Activated CD8-positive, alpha-beta memory T cell treated with anti-CD3 and anti-CD28 coated beads for 48 hours (primary cell): ENCODE measurements at regions not wholly inside any gene's neighbourhood (a gene's known extent, or its start where the extent isn't known, plus 50 kb on each side); places are given as distances from the start of the nearest gene placed in this dataset.
"Not testable (repeated sequence)": the region's sequence is repeated elsewhere in the genome, so short reads cannot be mapped to it uniquely, and the experiment has no call there.

Experiments
- DNase-seq, 3 experiments: peaks; one replicate each; pipeline ENCODE4 v3.0.0-alpha.2; 2020; ENCODE audit warnings: low read depth in 2 of 3, low spot score in 2 of 3

- not testable (repeated sequence) for DNase-seq
Observed at GRCh38 chr9:41771693-41772092, 357.5 kb downstream of the CNTNAP3B start.

- not testable (repeated sequence) for DNase-seq
Observed at GRCh38 chr9:41754822-41755221, 374.4 kb downstream of the CNTNAP3B start.

- not testable (repeated sequence) for DNase-seq
Observed at GRCh38 chr9:41754403-41754802, 374.8 kb downstream of the CNTNAP3B start.

- DNase-seq, result not testable (repeated sequence)
Observed at GRCh38 chr9:41741897-41742296, 387.3 kb downstream of the CNTNAP3B start.

GRCh38 chr9:41741173-41741572, 388.1 kb downstream of the CNTNAP3B start:
- not testable (repeated sequence) for DNase-seq

GRCh38 chr9:41738681-41739080, 390.5 kb downstream of the CNTNAP3B start:
- DNase-seq, result not testable (repeated sequence)

GRCh38 chr9:41699190-41699589, 430.0 kb downstream of the CNTNAP3B start:
- DNase-seq, result not testable (repeated sequence)

GRCh38 chr9:41697080-41697479, 432.1 kb downstream of the CNTNAP3B start:
- not testable (repeated sequence) for DNase-seq

- DNase-seq, result not testable (repeated sequence)
Observed at GRCh38 chr9:41679312-41679711, 449.9 kb downstream of the CNTNAP3B start.

- DNase-seq, result not testable (repeated sequence)
Observed at GRCh38 chr9:41663497-41664036, 465.7 kb downstream of the CNTNAP3B start.

- not testable (repeated sequence) for DNase-seq
Observed at GRCh38 chr9:41658706-41659105, 469.6 kb upstream of the ZNG1F start.

- not testable (repeated sequence) for DNase-seq
Observed at GRCh38 chr9:41658116-41658515, 469.0 kb upstream of the ZNG1F start.

GRCh38 chr9:41657141-41657540, 468.0 kb upstream of the ZNG1F start:
- DNase-seq, result not testable (repeated sequence)

- DNase-seq, result not testable (repeated sequence)
Observed at GRCh38 chr9:41655071-41655554, 466.0 kb upstream of the ZNG1F start.

GRCh38 chr9:41654349-41654748, 465.2 kb upstream of the ZNG1F start:
- DNase-seq, result not testable (repeated sequence)

- DNase-seq, result not testable (repeated sequence)
Observed at GRCh38 chr9:41653560-41654340, 464.6 kb upstream of the ZNG1F start.

GRCh38 chr9:41652800-41653199, 463.7 kb upstream of the ZNG1F start:
- DNase-seq, result not testable (repeated sequence)

- DNase-seq, result not testable (repeated sequence)
Observed at GRCh38 chr9:41652100-41652713, 463.1 kb upstream of the ZNG1F start.

GRCh38 chr9:41650086-41650485, 461.0 kb upstream of the ZNG1F start:
- not testable (repeated sequence) for DNase-seq

GRCh38 chr9:41648564-41648963, 459.4 kb upstream of the ZNG1F start:
- DNase-seq, result peak in 1 of 3 experiments; percentile 8

- not testable (repeated sequence) for DNase-seq
Observed at GRCh38 chr9:41646246-41646645, 457.1 kb upstream of the ZNG1F start.
